Neural cell (in vitro differentiated cells): ENCODE measurements at regions not wholly inside any gene's neighbourhood (a gene's known extent, or its start where the extent isn't known, plus 50 kb on each side); places are given as distances from the start of the nearest gene placed in this dataset.

Source experiments
- CTCF ChIP-seq: fragments of 450-650 bp; IDR thresholded peaks from 2 replicates; pipeline ENCODE4 v1.5.1; 2014; ENCODE audit warnings: antibody characterized with exemption, mild to moderate bottlenecking, moderate library complexity; ENCODE audit not compliant: poor library complexity, severe bottlenecking
- EP300 ChIP-seq: fragments of 450-650 bp; conservative IDR thresholded peaks from 2 replicates; pipeline ENCODE4 v1.6.1; 2014; ENCODE audit warnings: antibody characterized with exemption, mild to moderate bottlenecking, moderate library complexity; ENCODE audit not compliant: poor library complexity, severe bottlenecking
- EZH2 ChIP-seq: fragments of 200-600, 300-800 bp; shearing (Covaris generic), sonication (generic); IDR thresholded peaks from 2 replicates; pipeline ENCODE4 v1.6.1; 2014; ENCODE audit warnings: antibody characterized with exemption, low read length, borderline replicate concordance, mild to moderate bottlenecking; ENCODE audit not compliant: insufficient read depth, poor library complexity, severe bottlenecking
- MXI1 ChIP-seq: fragments of 450-650 bp; conservative IDR thresholded peaks from 2 replicates; pipeline ENCODE4 v1.6.1; 2014; ENCODE audit warnings: antibody characterized with exemption, mild to moderate bottlenecking; ENCODE audit not compliant: poor library complexity, severe bottlenecking
- POLR2AphosphoS5 ChIP-seq: IDR thresholded peaks from 2 replicates; pipeline ENCODE4 v1.6.1; 2012
- RAD21 ChIP-seq: fragments of 450-650 bp; conservative IDR thresholded peaks from 2 replicates; pipeline ENCODE4 v1.6.1; 2014; ENCODE audit warnings: antibody characterized with exemption, mild to moderate bottlenecking, moderate library complexity
- REST ChIP-seq: IDR thresholded peaks from 2 replicates; pipeline ENCODE4 v1.6.1; 2012; ENCODE audit warnings: borderline replicate concordance
- SMC3 ChIP-seq: fragments of 450-650 bp; conservative IDR thresholded peaks from 2 replicates; pipeline ENCODE4 v1.6.1; 2014; ENCODE audit warnings: antibody characterized with exemption, mild to moderate bottlenecking, moderate library complexity; ENCODE audit not compliant: poor library complexity
- TAF1 ChIP-seq: IDR thresholded peaks from 2 replicates; pipeline ENCODE4 v1.6.1; 2012; ENCODE audit warnings: low read depth

- TF ChIP-seq CTCF, result no peak
- no peak for TF ChIP-seq REST
- TF ChIP-seq MXI1, result no peak
- no peak for TF ChIP-seq TAF1
- no peak for TF ChIP-seq EP300
- no peak for TF ChIP-seq EZH2
- TF ChIP-seq POLR2AphosphoS5, result no peak
- TF ChIP-seq RAD21, result no peak
- no peak for TF ChIP-seq SMC3
Measured at GRCh38 chr7:49386792-49387191, 386.6 kb upstream of the VWC2 start.
